ENCODE measurements at regions not wholly inside any gene's neighbourhood (a gene's known extent, or its start where the extent isn't known, plus 50 kb on each side); places are given as distances from the start of the nearest gene placed in this dataset.

- no peaks in the 10 kb centered on the region for H3K23me2 ChIP-seq (ENCODE audit: insufficient read length, low read depth, low read length, poor library complexity, severe bottlenecking)
- no peak overlapping the region for H4K91ac ChIP-seq (ENCODE audit: insufficient read length, low read depth, low read length)
- H3K27ac ChIP-seq (ENCODE audit: insufficient read length, low read depth, low read length): no peak overlapping the region
- no CpG with 5 or more reads among the region's 1 CpG for WGBS (ENCODE audit: extremely low coverage, insufficient read length, low lambda C conversion rate)
- no peak overlapping the region for H2BK15ac ChIP-seq (ENCODE audit: low read depth, low read length)
- H2BK12ac ChIP-seq (ENCODE audit: insufficient read length, low read depth, low read length): no peak overlapping the region
- H3K9ac ChIP-seq (ENCODE audit: extremely low read depth, insufficient read length, low read length): no peak overlapping the region
- H3K23ac ChIP-seq (ENCODE audit: insufficient read length, low read depth, low read length): no peak overlapping the region
- no peaks in the 10 kb centered on the region for H3K9me3 Mint-ChIP-seq
- H3K4me1 ChIP-seq (ENCODE audit: insufficient read depth, low read length): no peaks in the 10 kb centered on the region; the same call in 1 of the 2 replicates
- H3K79me1 ChIP-seq (ENCODE audit: insufficient read depth, low read depth, low read length, poor library complexity, severe bottlenecking): no peaks in the 10 kb centered on the region
- H3K27ac Mint-ChIP-seq: no peak overlapping the region
- no peak overlapping the region for H3K56ac ChIP-seq (ENCODE audit: insufficient read length, low read depth, low read length)
- H4K20me1 ChIP-seq (ENCODE audit: control insufficient read depth, insufficient read depth, insufficient read length): no peaks in the 10 kb centered on the region
- H3K36me3 Mint-ChIP-seq (ENCODE audit: insufficient read depth in 1 of 3, low read depth in 3 of 3): no peaks in the 10 kb centered on the region
- no peak overlapping the region for H2BK20ac ChIP-seq (ENCODE audit: low read depth, low read length, poor library complexity, severe bottlenecking)
- no peak for DNase-seq
- no peak overlapping the region for H3K4me2 ChIP-seq (ENCODE audit: insufficient read depth, insufficient read length, low read length)
- no peak overlapping the region for H4K8ac ChIP-seq (replicated peaks; ENCODE audit: insufficient read length, low read depth, low read length)
- H3K4me1 Mint-ChIP-seq: peaks cover 5 to 17% of the 10 kb centered on the region in 2 experiments
- H3K27me3 ChIP-seq (ENCODE audit: insufficient read depth, low read length): no peaks in the 10 kb centered on the region
- no peak overlapping the region for H3K4me3 Mint-ChIP-seq
- H2AK5ac ChIP-seq (ENCODE audit: insufficient read length, low read length): no peak overlapping the region
- TF ChIP-seq CTCF (conservative IDR thresholded peaks at IDR 0.05): no peak
- H2AFZ ChIP-seq (ENCODE audit: low read length): no peak overlapping the region
- no peaks in the 10 kb centered on the region for H3K27me3 Mint-ChIP-seq (ENCODE audit: low read depth)
- no peak overlapping the region for H3T11ph ChIP-seq (ENCODE audit: low read length)
- H3K79me2 ChIP-seq (ENCODE audit: insufficient read depth, low read length): no peaks in the 10 kb centered on the region
- no peak overlapping the region for H4K5ac ChIP-seq (ENCODE audit: insufficient read length, low read depth, low read length)
- no peak overlapping the region for H2BK120ac ChIP-seq (ENCODE audit: low read depth, low read length, poor library complexity, severe bottlenecking)
- H3K4ac ChIP-seq (ENCODE audit: low read depth, low read length): no peak overlapping the region
- H3K14ac ChIP-seq (ENCODE audit: insufficient read depth, low read length): no peak overlapping the region
- H3K9me3 ChIP-seq (ENCODE audit: control insufficient read depth, low read depth, low read length): no peaks in the 10 kb centered on the region
- no peak overlapping the region for H2BK5ac ChIP-seq (ENCODE audit: insufficient read length, low read length)
- H3K18ac ChIP-seq (ENCODE audit: insufficient read length, low read depth, low read length): no peak overlapping the region
Observed at GRCh38 chr2:56587456-56587855, 403.7 kb downstream of the CCDC85A start.

All from H9 (cell line).